NCI-H1048 (cell line): ENCODE measurements at regions not wholly inside any gene's neighbourhood (a gene's known extent, or its start where the extent isn't known, plus 50 kb on each side); places are given as distances from the start of the nearest gene placed in this dataset.
A peak's percentile ranks its signal among the peaks of the same experiment; 100 is the strongest.
"Not testable (repeated sequence)": the region's sequence is repeated elsewhere in the genome, so short reads cannot be mapped to it uniquely, and the experiment has no call there.

ENCODE experiments used
- DNase-seq: peaks from one replicate; lab custom pipeline; 2025; lab: John Stamatoyannopoulos, UW

DNA sequence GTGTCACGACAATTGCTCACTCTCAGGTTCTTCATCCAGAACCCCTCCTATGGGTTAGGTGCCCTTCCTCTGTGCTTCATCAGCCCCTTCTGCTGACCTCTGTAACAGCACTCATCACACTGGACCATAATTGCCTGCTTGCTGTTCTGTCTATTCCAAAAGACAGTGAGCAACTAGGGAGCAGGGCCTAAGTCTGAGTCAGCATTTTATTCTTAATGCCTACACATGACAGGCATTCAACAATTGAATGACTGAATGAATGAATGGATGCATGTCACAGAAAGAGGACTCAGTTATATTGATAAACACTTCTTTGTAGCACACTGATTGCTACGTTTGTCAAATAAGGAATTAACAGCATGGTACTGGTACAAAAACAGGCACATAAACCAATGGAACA lies 317.0 kb downstream of the ZIC3 start:
- DNase-seq = no peak

DNA sequence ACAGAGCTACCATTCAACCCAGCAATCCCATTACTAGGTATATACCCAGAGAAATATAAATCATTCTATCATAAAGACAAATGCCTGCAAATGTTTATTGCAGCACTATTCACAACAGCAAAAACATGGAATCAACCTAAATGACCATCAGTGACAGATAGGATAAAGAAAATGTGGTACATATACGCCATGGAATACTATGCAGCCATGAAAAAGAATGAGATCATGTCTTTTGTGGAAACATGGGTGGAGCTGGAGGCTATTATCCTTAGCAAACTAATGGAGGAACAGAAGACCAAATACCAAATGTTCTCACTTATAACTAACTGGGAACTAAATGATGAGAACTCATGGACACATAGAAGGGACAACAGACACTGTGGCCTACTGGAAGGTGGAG lies 318.9 kb downstream of the ZIC3 start:
- not testable (repeated sequence) for DNase-seq

DNA sequence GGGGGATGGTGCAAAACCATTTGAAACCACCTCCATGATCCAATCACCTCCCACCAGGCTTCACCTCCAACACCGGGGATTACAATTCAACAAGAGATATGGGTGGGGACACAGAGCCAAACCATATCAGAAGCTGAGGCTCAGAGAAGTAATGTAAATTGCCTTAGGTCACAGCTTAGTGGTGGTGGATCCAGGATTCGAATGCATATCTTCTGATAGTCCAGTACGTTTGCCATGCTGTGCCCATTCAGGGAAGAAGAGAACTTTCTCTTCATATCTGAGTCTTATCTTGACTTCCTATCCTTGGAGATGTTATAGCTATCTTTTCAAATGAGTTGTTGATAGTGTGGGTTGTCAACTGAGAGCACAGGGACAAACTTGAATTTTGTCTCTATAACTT lies 325.5 kb downstream of the ZIC3 start:
- no peak for DNase-seq

- DNase-seq = no peak
These were observed 330.2 kb downstream of the ZIC3 start for GRCh38 chrX:137896123-137896522.

GRCh38 chrX:137915466-137915865 lies 349.5 kb downstream of the ZIC3 start:
- no peak for DNase-seq

DNA sequence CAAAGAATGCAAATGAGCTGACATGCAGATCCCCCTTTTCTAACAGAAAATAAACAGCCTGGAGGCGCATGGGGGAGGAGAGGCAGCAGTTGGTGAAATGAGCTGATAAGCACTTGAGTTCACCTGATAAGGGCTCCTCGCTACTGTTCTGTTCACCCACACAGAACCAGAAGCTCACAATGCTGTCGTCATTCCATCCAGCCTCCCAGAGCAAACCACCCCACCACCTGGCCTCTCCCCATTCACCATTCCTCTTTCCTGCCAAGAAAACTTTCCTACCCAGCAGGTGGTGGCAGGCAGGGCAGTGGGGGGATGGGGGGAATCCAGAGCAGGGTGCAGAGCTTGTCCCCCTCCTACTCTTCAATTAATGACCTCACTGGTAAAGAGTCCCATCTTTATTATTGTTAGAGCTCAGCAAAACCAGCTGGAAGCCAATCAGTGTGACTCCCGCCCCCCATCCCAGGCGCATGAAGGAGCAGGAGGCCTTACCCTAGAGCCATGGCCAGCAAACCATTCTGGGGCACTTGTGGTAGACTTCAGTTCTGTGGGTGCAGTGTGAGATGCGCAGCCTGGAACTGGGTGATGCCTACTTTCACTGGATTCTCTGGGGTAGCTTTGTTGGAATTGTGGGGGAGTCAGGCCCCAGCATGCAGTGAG lies 350.3 kb downstream of the ZIC3 start:
- no peak for DNase-seq

DNA sequence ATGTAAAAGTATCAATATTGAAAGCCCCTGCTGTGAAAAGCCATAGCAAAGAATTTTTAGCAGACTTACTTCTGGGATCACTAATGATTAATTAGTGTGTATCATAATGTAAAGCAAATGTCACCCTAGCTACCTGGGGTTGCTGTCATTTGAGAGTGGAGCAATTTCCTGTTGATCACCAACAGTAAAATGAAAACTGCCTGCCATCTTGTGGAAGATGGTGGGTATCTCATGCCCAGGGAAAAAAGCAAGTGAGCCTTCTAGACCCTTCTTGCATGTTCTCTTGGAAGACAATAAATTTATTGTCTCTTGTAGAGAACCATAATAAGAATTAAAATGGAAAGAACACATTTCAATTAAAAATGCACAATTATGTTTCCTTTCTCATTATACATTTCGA lies 360.2 kb downstream of the ZIC3 start:
- DNase-seq = no peak

DNA sequence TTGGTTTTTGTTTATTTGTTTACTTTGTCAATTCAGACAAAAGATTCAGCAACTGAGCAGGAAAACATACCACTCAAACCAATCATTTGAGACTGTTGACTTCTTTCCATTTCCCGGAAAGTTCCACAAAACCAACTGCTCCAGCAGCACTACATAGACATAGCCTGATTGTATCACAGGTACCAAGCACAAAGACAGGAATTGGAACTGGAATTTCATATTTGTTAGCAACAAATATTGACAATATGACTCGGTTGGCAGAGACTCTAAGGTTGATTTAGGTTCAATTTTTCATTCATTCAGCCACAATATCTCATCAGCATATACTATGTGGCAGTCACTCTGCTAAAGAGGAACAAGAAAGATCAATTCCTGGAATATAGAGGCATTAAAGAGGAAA lies 364.0 kb downstream of the ZIC3 start:
- DNase-seq = no peak

DNA sequence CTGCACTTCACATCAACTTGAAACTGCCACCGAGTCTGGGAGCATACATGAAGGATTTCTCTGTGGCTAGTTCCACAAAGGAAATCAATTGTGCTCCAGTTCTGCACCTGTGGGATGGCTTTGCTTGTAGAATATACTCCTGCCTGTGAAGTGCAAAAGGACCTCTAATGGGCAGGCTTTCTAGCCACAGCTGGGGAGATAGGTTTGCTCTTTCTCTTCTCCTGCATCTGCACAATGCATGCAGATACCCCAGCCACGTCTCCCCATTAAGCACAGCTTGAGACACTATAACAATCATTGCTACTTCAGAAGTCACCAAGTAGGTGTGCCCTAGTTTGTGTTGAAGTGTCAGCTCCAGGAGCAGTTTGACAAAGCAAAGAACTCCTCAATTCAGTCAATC lies 364.6 kb downstream of the ZIC3 start:
- DNase-seq = no peak

- DNase-seq = not testable (repeated sequence)
These were observed 368.3 kb downstream of the ZIC3 start for GRCh38 chrX:137934214-137934613.

GRCh38 chrX:137934887-137935286 lies 369.0 kb downstream of the ZIC3 start:
- not testable (repeated sequence) for DNase-seq

- no peak for DNase-seq
These were observed 379.5 kb downstream of the ZIC3 start for GRCh38 chrX:137945470-137945869.

- no peak for DNase-seq
These were observed 403.3 kb downstream of the ZIC3 start for GRCh38 chrX:137969191-137969590.

DNA sequence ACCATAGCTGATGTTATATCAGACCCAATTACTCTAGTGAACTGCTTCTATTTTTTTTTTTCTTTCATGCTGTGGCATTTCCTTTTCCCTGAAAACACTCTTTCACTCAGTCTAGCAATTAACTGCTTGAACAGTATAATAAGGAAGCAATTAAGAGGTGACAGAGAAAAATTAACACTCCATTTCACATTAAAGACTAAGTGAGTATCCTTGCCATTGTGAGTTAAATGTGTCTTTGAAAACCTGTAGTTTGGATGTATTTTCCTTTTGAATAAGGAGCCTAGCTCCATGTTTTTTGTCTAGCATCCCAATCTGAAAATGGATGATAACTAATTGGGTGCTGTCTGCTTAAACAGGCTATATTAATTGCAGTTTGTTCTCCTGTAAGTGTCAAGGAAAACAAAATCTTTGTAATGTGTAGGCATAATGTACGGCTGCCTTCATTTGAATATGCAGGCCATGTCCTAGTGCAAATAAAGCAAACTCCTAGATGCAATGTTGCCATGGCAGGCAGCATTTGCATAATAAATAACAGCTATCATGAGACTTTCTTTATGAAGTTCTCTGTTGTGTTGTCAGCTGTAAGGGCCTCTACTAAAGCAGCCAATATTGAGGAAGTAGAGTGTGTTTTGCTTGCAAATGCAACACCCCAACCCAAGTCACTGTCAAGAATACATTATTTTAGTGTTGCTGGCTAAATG lies 416.7 kb downstream of the ZIC3 start:
- peak; percentile 35 for DNase-seq

GRCh38 chrX:137988470-137988869 lies 422.5 kb downstream of the ZIC3 start:
- DNase-seq = no peak

DNA sequence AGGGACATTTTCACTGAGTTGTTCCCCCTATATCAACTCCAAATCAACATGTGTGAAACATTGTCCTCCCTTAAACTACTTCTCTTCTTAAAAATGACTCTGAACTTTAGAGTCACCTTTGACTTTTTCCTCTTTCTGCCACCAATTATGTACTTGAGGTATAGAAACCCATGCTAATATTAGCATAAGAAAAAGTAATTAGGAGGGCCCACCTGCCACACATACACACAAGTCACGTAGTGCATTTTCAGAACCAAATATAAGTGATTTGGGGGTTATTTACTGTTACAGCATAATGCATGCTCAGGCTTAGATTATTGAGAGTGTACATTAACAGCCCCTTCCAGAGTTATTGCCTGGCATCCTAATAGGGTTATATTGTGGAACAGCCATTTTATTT lies 432.7 kb downstream of the ZIC3 start:
- no peak for DNase-seq

DNA sequence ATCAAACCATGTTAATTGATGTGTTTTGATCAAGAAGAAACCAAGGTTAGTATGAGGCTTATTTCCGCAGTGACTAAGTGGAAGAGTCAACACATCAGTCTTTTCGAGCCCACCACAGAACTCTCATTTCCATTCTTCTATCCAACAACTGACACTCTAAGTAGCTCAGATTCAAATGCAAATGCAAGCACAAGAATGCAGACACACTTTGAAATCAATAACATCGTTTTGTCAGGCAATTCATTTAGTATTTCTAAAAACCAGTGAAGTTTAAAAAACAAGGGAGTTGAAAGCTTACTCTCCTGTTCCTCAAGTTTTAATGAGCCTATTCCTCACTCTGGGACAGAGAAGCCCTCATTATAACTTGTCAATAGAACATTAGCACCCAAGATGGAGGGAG lies 433.1 kb downstream of the ZIC3 start:
- no peak for DNase-seq

DNA sequence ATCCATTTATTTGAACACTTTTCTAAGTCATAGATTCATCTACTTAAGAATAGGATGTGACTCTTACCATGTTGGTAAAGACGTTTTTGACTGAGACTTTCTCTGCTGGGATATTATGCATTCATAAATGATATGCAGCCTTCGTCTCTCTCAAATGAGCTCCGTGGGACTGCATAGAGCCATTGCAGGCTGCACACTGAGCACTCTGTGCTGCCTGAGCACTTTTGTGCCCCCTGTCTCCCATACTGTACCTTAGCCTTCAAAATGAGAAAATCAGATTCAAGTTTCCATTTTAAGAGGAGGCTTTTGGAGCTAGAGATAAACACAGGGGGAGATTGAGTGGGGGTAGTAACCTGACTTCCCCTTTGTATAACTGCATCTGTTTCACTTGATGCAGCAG lies 433.6 kb downstream of the ZIC3 start:
- no peak for DNase-seq

DNA sequence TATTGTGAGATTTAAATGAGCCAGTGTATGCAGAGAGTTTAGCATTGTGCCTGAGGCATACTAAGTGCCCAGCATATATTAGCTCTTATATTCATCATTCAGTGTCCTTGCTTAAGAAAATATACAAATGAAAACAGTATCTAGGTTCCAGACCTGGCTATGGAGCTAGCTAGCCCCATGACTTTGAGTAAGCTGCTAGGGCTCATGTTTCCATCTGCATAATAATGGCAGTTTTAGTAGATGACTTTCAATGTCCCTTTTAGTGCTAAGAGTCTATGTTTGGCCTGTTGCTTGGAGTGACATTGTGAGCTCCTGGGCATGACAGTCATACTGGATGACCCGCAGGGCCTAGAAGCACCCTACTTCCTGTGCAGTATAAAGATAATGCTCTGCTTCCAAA lies 435.3 kb downstream of the ZIC3 start:
- DNase-seq = no peak

GRCh38 chrX:138006180-138006579 lies 440.3 kb downstream of the ZIC3 start:
- DNase-seq = no peak

GRCh38 chrX:138008281-138008680 lies 442.4 kb downstream of the ZIC3 start:
- no peak for DNase-seq

DNA sequence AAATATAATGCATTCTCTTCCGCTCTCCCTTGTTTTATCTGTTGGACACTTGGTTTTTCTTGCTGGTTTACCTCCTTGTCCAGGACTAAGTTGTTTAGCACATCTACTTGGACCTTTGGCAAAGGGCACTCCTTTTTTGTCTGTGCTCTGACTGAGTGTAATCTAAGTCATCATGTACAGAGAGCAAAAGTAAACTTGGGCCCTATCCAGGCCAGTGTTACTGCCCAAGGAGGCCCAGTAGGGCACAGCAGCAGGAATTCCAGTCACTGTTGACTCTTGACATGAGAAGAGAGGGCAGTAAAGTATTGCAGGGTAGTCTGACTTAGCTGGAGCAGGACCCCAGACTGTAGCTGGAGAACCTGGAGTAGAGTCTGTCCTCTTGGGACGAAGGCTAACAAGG lies 445.5 kb downstream of the ZIC3 start:
- DNase-seq = no peak

DNA sequence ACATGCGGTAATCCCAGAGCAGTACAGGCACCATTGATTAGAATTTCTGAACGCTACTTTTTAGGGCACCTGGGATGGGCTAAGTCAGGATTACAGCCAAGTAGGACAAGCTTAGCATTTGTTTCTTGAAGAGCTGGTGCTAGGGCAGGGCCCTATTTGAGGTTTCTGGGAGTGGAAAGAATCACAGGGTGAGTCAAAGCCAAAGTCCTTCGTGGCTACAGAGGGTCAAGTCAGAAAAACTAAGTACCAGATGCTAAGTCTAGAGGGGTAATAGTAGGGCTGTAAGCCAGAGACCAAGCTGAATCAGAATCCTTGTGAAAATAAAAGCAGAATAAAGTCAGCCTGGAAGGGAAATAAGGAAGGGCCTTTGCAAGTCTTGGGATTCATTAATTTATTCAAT lies 448.6 kb downstream of the ZIC3 start:
- no peak for DNase-seq
